Naive B cell (primary cell): ENCODE measurements at regions not wholly inside any gene's neighbourhood (a gene's known extent, or its start where the extent isn't known, plus 50 kb on each side); places are given as distances from the start of the nearest gene placed in this dataset.
A peak's percentile ranks its signal among the peaks of the same experiment; 100 is the strongest.

Source experiments
- ATAC-seq, 2 donors: fragments of 150-1000 bp; cut with Tn5 transposase; 2 replicates each; pipeline ENCODE4 v1.10.0; 2021; ENCODE audit warnings: low read depth in 2 of 2, mild to moderate bottlenecking in 2 of 2, moderate library complexity in 2 of 2
- DNase-seq: peaks from one replicate; pipeline ENCODE4 v3.0.0; 2022
- H3K27ac Mint-ChIP-seq, 6 donors: one replicate each; pipeline ENCODE4 v1.8.0; 2020 to 2022; ENCODE audit warnings: mild to moderate bottlenecking in 6 of 6, mixed read lengths in 6 of 6, moderate library complexity in 5 of 6, inconsistent platforms in 2 of 6
- H3K27me3 Mint-ChIP-seq, 3 donors: one replicate each; pipeline ENCODE4 v1.8.0; 2021 to 2022; ENCODE audit warnings: mixed read lengths in 3 of 3, mild to moderate bottlenecking in 1 of 3
- H3K36me3 Mint-ChIP-seq, 2 donors: one replicate each; pipeline ENCODE4 v1.8.0; 2020 to 2022; ENCODE audit warnings: mixed read lengths in 2 of 2, inconsistent platforms in 1 of 2, mild to moderate bottlenecking in 1 of 2
- H3K4me1 Mint-ChIP-seq, 3 donors: one replicate each; pipeline ENCODE4 v1.8.0; 2020 to 2022; ENCODE audit warnings: mixed read lengths in 3 of 3, inconsistent platforms in 1 of 3, mild to moderate bottlenecking in 1 of 3, moderate library complexity in 1 of 3
- H3K4me3 Mint-ChIP-seq, 8 donors: one replicate each; pipeline ENCODE4 v1.8.0; 2020 to 2022; ENCODE audit warnings: mild to moderate bottlenecking in 8 of 8, mixed read lengths in 8 of 8, moderate library complexity in 8 of 8, inconsistent platforms in 2 of 8
- H3K9me3 Mint-ChIP-seq, 7 donors: one replicate each; pipeline ENCODE4 v1.8.0; 2020 to 2022; ENCODE audit warnings: mixed read lengths in 7 of 7, mild to moderate bottlenecking in 5 of 7, inconsistent platforms in 2 of 7, moderate library complexity in 1 of 7

DNA sequence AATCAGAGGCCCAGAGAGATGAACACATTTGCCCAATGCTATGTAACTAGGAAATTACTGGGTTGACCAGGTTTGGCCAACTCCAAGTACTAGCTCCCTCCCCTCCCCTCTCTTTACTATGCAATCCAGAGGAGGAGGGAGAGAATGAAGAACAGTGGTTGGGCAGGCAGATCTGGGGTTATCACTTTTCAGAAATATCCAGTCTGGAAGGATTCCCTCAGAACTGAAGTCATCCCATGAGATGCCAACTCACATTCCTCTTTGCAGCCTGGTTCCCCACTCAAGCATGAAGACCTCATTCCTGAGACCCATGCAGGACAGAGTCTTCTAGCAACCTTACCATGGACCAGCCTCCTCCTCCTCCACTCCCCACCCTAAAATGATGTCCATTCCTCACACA lies 201.1 kb downstream of the TLE3 start:
- peaks cover 0 to 7% (median 0%) of the 10 kb centered on the region in 3 donors for H3K4me1 Mint-ChIP-seq
- H3K9me3 Mint-ChIP-seq: peaks cover 0 to 7% (median 2%) of the 10 kb centered on the region in 7 donors
- no peak for ATAC-seq
- peaks cover 0 to 10% of the 10 kb centered on the region in 2 donors for H3K36me3 Mint-ChIP-seq
- H3K27me3 Mint-ChIP-seq: peaks cover 34 to 54% (median 46%) of the 10 kb centered on the region in 3 donors
- DNase-seq: no peak
- H3K27ac Mint-ChIP-seq: no peak overlapping the region
- no peak overlapping the region for H3K4me3 Mint-ChIP-seq

DNA sequence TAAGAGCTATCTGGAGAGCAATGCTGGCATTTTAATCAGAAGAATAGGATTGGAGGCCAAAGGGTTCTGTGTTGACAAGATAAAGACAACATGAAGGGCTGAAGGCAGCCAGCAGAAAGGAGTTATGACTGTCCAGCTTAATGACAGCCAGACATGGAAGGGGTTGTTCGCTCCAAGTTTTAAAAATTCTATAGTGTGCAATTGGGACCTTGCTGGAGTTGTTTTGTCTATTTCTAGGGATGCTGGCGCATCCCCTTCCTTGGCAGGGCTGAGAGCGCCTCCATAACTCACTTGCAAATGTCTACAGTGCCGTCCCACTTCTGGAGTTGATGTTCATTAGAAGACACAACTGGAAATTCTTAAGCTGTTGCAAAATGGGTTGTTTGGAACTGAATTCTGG lies 200.7 kb downstream of the TLE3 start:
- peaks cover 34 to 55% (median 50%) of the 10 kb centered on the region in 3 donors for H3K27me3 Mint-ChIP-seq
- DNase-seq (no peak), ATAC-seq (no peak)
- H3K27ac Mint-ChIP-seq: no peak overlapping the region
- H3K36me3 Mint-ChIP-seq: peaks cover 0 to 10% of the 10 kb centered on the region in 2 donors
- H3K9me3 Mint-ChIP-seq: peaks cover 0 to 7% (median 0%) of the 10 kb centered on the region in 7 donors
- no peak overlapping the region for H3K4me3 Mint-ChIP-seq
- peaks cover 0 to 7% (median 0%) of the 10 kb centered on the region in 3 donors for H3K4me1 Mint-ChIP-seq

GRCh38 chr15:69897471-69898237 lies 200.1 kb downstream of the TLE3 start:
- no peak overlapping the region for H3K4me3 Mint-ChIP-seq
- peaks cover 0 to 10% of the 10 kb centered on the region in 2 donors for H3K36me3 Mint-ChIP-seq
- H3K4me1 Mint-ChIP-seq: peaks cover 0 to 7% (median 0%) of the 10 kb centered on the region in 3 donors
- H3K27ac Mint-ChIP-seq: peak overlapping the region in 1 of 6 donors; percentile 15
- DNase-seq (no peak), ATAC-seq (no peak)
- H3K27me3 Mint-ChIP-seq: peaks cover 34 to 57% (median 52%) of the 10 kb centered on the region in 3 donors
- peaks cover 0 to 7% (median 0%) of the 10 kb centered on the region in 7 donors for H3K9me3 Mint-ChIP-seq

- Mint-ChIP-seq H3K4me1 (peaks cover 0 to 7% (median 0%) of the 10 kb centered on the region in 3 donors), H3K36me3 (peaks cover 0 to 10% of the 10 kb centered on the region in 2 donors), H3K4me3 (no peak overlapping the region), H3K27me3 (peaks cover 31 to 55% (median 52%) of the 10 kb centered on the region in 3 donors), H3K9me3 (peaks cover 0 to 7% (median 0%) of the 10 kb centered on the region in 7 donors), H3K27ac (no peak overlapping the region)
- DNase-seq (no peak), ATAC-seq (no peak)
These were observed 199.5 kb downstream of the TLE3 start for GRCh38 chr15:69898243-69898642.

DNA sequence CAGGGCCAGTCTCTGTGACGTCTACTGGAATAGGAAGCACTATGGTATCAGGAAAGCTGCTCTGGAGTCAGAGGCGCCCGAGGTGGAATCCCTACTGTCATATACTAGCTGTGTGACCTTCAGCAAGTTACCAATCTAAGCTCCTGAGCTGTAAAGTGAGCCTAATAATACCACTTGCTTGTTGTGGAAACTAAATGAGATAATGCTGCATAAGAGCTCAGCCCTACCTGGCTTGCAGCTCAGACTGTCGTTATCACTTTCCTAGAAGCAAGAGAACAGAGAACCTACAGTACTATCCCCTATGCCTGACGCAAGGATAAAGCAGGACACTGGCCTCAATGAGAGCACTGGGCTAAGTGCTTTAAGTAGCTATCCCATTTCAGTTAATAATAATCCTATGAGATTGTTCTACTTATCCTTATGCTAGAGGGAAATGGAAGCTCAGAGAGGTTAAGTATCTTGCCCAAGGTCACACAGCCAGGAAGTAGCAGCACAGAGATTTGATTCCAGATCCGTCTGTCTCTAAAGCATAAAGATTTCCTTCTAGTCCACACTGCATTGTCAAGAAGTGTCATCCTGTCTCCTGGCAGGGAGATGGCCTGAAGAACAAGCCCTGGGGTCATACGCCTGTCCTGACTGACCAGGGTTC lies 195.2 kb downstream of the TLE3 start:
- no peak overlapping the region for H3K27ac Mint-ChIP-seq
- no peaks in the 10 kb centered on the region for H3K36me3 Mint-ChIP-seq
- peaks cover 0 to 4% (median 0%) of the 10 kb centered on the region in 3 donors for H3K4me1 Mint-ChIP-seq
- peaks cover 4 to 31% (median 29%) of the 10 kb centered on the region in 3 donors for H3K27me3 Mint-ChIP-seq
- H3K9me3 Mint-ChIP-seq: peaks cover 0 to 2% (median 0%) of the 10 kb centered on the region in 7 donors
- DNase-seq (no peak), ATAC-seq (no peak)
- H3K4me3 Mint-ChIP-seq: no peak overlapping the region

GRCh38 chr15:69903470-69904469 lies 193.9 kb downstream of the TLE3 start:
- Mint-ChIP-seq H3K36me3 (no peaks in the 10 kb centered on the region), H3K9me3 (peaks cover 0 to 2% (median 0%) of the 10 kb centered on the region in 7 donors), H3K4me3 (no peak overlapping the region), H3K27me3 (peaks cover 7 to 36% (median 31%) of the 10 kb centered on the region in 3 donors), H3K4me1 (peaks cover 0 to 4% (median 0%) of the 10 kb centered on the region in 3 donors), H3K27ac (no peak overlapping the region)
- DNase-seq: no peak
- no peak for ATAC-seq

- no peaks in the 10 kb centered on the region for H3K36me3 Mint-ChIP-seq
- H3K9me3 Mint-ChIP-seq: peaks cover 0 to 8% (median 0%) of the 10 kb centered on the region in 7 donors
- H3K4me3 Mint-ChIP-seq: no peak overlapping the region
- peaks cover 8 to 30% (median 28%) of the 10 kb centered on the region in 3 donors for H3K27me3 Mint-ChIP-seq
- no peak for ATAC-seq
- no peak for DNase-seq
- H3K4me1 Mint-ChIP-seq: peaks cover 0 to 4% (median 0%) of the 10 kb centered on the region in 3 donors
- H3K27ac Mint-ChIP-seq: no peak overlapping the region
These were observed 191.2 kb downstream of the TLE3 start for GRCh38 chr15:69906256-69907185.

DNA sequence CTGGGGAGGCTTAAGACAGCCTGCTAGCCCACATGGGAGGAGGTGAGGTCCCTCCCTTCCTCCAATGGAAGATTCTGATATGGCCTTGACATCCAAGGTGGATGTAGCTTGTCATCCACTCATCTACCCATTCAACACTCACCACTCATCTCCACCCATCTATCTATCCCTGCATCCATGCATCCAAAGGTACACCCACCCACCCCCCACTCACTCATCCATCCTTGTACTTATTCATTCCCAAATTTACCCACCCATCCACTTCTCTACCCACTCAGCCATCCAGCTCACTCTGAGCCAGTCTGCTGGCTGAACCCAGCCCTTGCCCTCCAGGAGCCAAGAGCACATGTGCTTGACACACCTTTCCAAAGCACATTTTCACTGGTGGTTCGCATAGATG lies 189.7 kb downstream of the TLE3 start:
- DNase-seq (no peak), ATAC-seq (no peak)
- no peaks in the 10 kb centered on the region for H3K36me3 Mint-ChIP-seq
- H3K27ac Mint-ChIP-seq: no peak overlapping the region
- peaks cover 8 to 23% (median 21%) of the 10 kb centered on the region in 3 donors for H3K27me3 Mint-ChIP-seq
- H3K4me3 Mint-ChIP-seq: no peak overlapping the region
- H3K4me1 Mint-ChIP-seq: peaks cover 0 to 4% (median 0%) of the 10 kb centered on the region in 3 donors
- peaks cover 0 to 8% (median 0%) of the 10 kb centered on the region in 7 donors for H3K9me3 Mint-ChIP-seq

- ATAC-seq: no peak
- Mint-ChIP-seq H3K9me3 (peaks cover 0 to 8% (median 0%) of the 10 kb centered on the region in 7 donors), H3K4me1 (peaks cover 0 to under 1% (median 0%) of the 10 kb centered on the region in 3 donors), H3K27me3 (peaks cover 12 to 27% (median 26%) of the 10 kb centered on the region in 3 donors), H3K27ac (no peak overlapping the region), H3K4me3 (no peak overlapping the region), H3K36me3 (no peaks in the 10 kb centered on the region)
- DNase-seq: no peak
These were observed 188.9 kb downstream of the TLE3 start for GRCh38 chr15:69908590-69909420.

DNA sequence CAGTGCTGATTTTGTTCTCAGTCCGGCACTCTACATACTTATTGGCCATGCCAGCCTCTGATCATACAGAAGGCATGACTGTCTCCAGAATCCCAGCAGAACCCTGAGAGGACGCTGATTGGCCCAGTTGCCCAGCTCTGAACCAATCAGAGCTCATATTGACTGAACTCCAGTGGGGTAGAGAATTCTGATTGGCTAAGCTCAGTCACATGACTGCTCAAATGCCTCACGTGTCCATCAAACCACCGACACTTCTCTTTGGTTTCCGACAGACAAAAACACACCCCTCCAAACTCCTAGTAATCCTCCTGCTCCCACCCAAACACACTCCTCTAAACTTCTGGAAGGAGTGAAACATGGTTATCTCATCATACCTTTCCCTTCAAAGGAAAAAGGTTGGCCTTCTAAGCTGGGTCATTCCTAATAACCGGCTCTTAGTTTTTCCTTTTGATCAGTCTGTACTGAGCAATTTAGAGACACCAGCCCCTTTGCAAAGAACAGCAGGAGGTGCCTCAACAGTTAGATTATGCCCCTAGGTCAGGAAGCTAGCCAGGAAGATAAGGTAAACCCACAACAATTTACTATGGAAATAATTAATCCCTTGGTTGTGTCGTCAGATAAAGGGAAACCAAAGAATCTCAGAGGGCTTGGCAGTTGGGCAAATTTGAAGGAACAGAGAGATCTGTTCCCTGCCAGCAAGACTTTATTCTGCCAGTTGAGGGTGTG lies 187.8 kb downstream of the TLE3 start:
- no peaks in the 10 kb centered on the region for H3K36me3 Mint-ChIP-seq
- peaks cover 22 to 36% (median 29%) of the 10 kb centered on the region in 3 donors for H3K27me3 Mint-ChIP-seq
- H3K9me3 Mint-ChIP-seq: peaks cover 0 to 8% (median 0%) of the 10 kb centered on the region in 7 donors
- DNase-seq: no peak
- no peak overlapping the region for H3K4me3 Mint-ChIP-seq
- ATAC-seq: no peak
- no peaks in the 10 kb centered on the region for H3K4me1 Mint-ChIP-seq
- H3K27ac Mint-ChIP-seq: no peak overlapping the region

DNA sequence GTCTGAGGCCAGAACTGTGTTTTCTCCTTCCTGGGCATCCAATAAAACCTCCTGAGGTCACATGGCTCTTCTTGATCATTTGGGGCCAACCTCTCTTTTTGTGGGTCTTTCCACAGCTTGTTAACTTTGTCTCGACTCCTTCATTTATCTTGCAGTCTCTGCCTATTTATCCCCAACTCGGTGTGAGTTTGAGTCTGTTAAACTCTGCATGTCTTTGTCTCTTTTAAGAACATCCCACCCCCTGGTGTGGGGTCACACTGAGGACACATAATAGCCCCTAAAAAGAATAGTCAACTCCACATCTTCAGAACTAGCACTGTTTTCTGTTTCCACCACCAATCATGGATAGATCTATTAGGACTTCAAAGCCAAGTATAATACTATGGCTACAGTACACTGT lies 187.2 kb downstream of the TLE3 start:
- Mint-ChIP-seq H3K9me3 (peaks cover 0 to 8% (median 0%) of the 10 kb centered on the region in 7 donors), H3K27me3 (peaks cover 22 to 36% (median 29%) of the 10 kb centered on the region in 3 donors), H3K4me1 (no peaks in the 10 kb centered on the region), H3K4me3 (no peak overlapping the region), H3K27ac (peak overlapping the region in 2 of 6 donors; percentile 8 to 31), H3K36me3 (no peaks in the 10 kb centered on the region)
- DNase-seq (no peak), ATAC-seq (no peak)
